Fibroblast of skin of right quadriceps (primary cell): ENCODE measurements at regions not wholly inside any gene's neighbourhood (a gene's known extent, or its start where the extent isn't known, plus 50 kb on each side); places are given as distances from the start of the nearest gene placed in this dataset.
"Not testable (repeated sequence)": the region's sequence is repeated elsewhere in the genome, so short reads cannot be mapped to it uniquely, and the experiment has no call there.

ENCODE experiments used
- DNase-seq: peaks from one replicate; pipeline ENCODE4 v3.0.0-alpha.2; 2013

DNA sequence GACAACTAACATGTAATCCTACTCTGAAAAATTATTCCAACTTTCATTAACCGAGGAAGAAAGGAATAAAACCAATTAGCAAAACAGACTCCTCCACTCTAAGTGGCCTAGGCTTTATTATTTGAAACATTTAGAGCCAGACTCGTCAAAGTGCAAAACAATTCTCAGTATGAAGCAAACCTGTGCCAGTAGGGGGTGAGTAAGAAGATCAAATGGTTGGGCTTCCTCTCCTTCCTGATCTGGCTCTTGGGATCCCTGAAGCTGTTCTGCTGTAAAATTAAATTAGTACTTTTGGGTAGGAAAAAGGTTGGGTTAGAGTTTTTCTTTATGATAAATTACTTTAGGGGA lies 177.6 kb upstream of the MAN1A1 start:
- DNase-seq, result no peak

DNA sequence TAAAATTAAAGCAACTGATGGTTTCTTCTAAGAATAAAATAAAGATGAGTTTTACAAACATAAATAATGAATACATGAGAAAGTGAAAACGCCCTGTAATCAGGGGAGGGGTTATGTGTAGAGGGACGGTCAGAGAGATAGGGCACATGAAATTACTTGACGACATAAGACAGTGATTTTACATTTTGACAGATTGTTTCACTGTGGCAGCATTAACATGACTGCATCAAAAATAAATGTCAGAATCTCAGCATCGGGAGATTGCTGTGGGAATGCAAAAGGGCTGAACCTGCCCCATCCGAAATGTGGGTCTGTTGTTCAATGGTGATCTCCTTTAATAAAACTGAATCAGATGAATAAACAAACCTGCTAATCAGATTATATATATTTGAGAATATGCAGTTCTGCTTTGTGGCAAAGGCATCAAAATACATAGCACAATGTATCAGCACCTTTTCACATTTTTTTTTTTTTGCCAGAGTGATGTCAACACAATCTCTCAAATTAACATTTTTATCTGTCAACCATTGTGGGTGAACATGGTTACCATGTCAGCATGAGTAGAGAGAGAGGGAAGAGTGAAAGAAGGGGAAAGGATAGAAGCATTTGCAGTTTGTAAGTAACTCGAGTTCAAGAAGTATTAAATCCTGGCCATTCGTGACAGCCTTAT lies 177.1 kb upstream of the MAN1A1 start:
- no peak for DNase-seq

DNA sequence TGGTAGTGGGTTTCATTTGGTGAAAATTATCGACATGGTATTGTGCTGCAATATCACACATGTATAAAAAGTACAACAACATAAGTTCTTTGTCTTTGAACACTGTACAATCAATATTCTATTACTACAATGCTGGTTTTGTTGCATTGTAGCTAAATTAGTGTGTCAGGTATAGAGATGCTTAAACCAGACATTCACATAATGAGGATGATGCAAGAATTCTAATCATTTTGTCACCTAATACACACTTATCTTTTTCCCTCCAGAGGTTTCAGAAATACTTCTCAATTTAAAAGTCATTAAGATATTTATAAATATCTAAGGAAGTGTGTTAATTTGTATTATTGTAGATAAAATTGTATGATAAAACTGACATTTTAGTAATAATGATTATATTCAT lies 174.8 kb upstream of the MAN1A1 start:
- DNase-seq, result no peak

DNA sequence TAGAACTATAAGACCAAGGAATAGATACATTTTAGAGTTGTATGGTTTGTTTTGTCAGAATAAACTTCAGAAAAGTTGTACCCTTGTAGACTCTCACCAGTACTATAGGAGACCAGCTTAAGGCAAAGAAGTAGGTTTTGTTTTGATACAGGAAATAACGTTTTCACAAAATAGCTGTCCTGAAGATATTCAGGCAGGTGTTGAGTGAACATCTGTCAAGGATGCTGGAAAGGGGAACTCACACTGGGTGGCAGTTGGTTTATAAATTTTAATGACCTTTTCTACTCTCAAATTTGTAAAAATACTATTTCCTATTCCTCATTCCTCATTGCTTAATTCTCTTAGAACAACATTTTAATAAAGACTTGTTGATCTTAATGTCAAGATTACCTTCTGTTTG lies 174.0 kb upstream of the MAN1A1 start:
- no peak for DNase-seq

DNA sequence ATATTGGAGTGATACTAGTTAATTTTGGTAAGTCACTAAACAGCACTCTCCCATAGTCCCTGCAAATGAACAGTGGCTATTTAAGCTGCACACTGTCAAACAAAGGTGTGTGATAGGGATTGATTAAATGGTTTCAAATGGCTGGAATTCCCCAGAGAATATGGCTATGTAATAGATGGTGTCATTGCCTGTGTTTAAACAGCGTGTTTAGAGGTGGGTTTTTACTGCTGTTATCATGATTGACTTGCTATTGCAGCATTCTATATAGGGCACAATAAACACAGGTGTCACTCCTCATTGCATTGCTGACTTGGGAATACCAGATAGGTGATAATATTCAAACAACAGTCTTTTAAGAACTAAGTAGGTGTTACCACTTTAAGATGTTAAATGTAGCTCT lies 171.7 kb upstream of the MAN1A1 start:
- no peak for DNase-seq

DNA sequence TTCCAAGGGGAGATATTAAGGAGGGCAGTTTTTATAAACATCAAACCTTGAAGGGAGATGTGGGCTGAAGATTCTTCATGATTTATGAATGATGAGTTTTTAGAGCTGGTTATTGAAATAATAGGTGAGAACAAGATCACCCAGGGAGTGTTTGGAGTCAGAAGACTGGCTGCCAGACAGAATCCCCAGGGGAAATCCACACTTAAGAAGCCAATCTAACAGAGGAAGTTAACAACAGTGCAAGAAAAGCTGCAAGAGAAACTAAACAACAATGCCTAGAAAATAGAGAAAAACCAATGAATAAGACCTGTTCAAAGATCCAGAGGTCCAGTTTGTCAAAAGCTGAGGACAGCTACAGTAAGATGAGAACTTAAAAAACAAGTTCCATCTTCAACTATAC lies 167.9 kb upstream of the MAN1A1 start:
- DNase-seq, result no peak

DNA sequence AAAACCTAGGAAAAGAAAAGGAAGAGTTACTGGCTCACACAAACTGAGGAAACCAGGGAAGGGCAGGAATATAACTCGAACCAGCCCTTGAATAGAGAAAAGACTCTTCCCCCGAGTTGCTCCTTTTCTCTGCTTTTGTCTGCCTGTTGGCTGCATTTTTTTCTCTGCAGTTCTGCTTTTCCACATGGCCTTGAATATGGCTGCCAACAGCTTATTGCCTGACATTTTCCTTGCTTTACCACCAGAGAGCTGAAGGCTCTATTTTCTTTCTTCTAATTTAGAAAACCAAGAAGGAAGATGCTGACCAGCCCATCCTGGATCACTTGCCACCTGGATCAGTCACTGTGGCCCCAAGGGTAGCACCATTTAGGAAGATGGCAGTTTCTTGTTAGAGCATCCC lies 164.8 kb upstream of the MAN1A1 start:
- no peak for DNase-seq

DNA sequence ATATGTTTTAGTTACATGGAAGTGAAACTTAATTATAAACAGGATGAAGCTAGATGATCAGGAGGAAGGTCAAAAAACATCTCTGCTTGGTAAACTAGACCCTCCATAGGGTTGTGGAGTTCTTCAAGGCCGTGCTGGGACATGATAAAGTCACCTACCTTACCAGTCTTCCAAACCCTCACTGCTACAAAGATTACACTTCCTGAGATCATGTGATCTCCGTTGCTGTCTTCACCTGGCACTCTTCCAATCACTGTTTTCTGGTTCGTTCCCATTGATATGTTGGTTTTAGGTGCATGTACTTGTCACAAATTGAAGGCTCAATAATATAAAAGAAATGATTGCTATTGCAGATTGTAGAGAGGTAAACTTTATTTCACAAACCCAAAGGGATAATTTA lies 161.5 kb upstream of the MAN1A1 start:
- no peak for DNase-seq

DNA sequence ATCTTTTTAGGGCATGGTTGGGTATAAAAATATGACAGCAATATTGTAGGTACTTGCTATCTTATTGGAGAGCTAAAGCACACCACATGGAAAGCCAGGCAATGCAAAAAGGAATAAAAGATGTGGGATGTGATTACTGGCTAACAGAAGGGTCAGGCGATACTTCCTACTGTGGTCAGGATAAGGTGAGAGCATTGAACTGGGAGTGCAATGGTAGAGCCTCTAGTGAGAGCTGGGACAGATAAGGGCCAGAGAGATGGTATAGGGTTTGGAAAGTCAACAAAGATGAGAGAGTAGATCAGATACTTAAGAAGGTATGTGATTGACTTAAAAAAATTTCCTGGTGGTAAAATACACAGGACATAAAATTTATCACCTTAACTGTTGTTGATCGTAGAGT lies 160.7 kb upstream of the MAN1A1 start:
- no peak for DNase-seq

DNA sequence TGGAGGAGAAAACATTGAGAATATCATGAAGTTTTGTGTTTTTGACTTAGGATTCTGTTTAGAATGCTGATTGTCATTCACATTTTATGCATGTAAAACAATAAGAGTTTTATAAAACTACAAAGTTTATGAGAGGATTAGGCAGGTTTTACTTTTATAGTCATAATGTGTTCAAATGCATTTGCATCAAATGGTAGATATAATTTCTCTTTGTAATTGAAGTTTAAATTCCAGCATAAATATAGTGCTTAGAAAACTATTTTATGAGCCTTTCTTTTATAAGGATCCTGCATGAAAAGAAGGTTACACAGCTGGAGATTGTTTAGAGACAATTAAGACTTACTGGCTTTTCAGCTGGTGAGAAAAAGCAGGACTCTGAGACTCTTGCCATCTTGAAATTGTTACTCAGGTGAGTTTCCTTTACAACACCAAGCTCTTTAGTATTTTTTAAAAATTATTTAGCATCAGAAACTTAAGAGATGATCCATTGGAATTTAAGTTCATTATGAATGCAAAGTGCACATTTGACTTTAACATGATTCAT lies 157.1 kb upstream of the MAN1A1 start:
- no peak for DNase-seq

DNA sequence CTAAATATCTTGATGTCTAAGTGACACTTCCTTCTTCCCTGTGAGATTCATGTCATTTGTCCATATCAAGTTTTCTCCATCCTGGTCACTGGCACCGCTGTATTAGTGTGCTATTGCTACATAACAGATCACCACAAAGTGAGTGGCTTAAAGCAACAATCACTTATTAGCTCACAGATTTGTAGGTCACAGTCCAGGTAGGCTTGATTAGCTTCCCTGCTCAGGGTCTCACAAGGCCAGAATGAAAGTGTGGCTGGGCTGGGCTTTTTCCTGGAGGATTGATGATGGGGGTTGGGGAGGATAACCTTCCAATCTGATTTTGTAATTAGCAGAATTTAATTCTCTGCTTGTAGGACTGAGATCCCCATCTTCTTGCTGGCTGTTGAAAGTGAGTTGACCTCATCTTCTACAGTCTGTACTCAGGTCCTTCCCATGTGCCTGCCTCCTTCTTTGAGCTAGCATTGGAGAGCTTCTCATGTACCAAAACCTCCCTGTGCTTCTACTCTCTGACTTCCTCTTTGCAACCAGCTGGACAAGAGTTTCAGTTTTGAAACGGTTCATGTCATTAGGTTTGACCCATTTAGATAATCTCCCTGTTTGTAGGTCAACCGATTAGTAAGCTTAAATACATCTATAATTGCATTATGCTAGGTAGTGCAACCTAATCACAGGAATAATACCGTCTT lies 152.4 kb upstream of the MAN1A1 start:
- no peak for DNase-seq

DNA sequence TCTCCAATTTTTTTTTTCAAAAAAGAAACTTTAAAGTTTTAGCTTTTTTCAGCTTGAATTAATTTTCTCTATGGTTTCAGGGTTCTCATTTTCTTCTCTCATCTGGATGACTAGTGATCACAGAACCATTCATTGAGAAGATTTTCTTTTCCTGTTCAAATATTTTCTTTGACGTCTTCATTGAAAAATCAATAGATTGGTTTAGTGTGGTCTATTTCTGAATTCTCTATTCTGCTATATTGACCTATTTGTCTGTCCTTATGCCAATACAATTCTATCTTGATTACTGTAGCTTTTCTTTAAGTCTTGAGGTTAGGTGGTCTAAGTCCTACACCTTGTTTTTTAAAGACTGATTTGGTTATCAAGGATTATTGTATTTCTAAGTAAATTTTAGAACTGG lies 150.2 kb upstream of the MAN1A1 start:
- DNase-seq, result no peak

DNA sequence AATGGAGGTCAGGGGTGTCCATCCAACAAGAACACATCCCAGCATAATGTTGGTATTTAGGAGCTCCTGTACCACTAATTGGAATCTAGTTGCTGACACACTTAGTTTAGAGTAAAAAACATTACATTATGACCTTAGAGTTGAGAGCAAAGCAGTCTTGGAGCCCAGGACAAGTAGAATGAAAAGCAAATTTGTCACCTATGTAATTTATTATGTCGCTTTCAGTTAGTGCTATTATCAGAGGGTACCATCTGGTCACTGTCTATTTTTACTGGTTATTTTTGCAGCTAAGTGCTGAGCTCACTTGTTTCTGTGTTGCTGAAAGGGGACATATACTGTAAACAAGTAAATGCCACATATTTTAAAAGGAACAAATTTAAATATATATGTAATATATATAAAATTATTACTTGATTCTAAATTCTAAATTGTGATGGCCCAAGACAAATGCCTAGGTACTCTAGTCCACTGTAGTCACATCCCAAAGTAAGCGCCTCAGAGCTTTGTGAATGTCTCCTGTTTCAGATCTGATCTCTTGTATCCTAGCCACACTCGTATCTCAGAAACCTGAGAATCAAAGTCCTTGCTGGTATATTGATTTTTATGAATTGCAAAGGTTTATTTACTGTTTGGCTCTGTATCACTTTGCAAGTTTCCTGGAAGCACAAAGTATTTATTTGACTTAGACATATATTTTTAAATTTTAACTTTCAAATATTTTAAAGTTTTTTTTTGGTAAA lies 148.6 kb upstream of the MAN1A1 start:
- DNase-seq, result no peak

DNA sequence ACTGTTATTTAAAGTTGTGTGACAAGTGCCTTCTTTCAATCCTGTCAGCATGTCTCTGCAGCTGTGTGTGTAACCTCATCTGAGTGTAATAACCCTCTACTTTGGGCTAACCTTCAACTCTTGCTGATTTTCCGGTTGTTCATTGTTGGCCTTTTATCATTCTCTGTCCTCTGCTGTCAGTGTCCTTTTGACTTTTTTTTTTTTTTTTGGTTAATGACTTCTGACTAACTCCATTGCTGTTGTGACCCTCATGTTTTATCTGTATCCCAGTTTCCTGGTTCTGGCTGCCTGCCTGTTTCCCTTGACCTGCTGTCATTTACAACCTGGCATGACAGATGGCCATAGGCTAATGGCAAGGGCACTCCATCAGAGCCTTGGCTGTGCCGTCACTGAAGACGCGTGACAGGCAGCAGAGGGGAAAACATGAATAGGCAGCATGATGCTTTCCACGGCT lies 145.7 kb upstream of the MAN1A1 start:
- no peak for DNase-seq

DNA sequence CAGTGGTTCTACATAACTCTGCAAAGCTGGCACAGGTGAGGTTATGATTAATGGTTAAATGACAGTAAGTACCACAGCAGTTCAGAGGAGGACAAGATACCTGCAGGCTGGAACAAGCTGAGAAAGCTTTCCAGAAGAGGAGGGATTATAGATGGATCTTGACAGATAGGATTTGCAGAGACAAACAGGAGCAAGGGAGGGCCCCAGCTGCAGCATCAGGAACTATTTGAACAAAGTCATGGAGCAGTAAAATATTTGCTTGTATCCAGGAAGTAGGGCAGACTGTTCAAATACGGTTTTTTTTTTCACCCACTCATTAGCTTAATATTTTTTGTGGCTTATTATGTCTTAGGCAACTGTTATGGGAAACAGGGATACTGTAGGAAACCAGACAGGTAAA lies 144.4 kb upstream of the MAN1A1 start:
- DNase-seq, result no peak

DNA sequence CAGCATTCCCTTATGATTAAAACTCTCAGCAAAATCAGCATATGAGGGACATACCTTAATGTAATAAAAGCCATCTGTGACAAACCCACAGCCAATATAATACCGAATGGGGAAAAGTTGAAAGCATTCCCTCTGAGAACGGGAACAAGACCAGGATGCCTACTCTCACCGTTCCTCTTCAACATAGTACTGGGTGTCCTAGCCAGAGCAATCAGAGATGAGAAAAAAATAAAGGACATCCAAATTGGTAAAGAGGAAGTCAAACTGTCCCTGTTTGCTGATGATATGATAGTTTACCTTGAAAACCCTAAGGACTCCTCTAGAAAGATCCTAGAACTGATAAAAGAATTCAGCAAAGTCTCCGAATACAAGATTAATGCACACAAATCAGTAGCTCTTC lies 141.6 kb upstream of the MAN1A1 start:
- not testable (repeated sequence) for DNase-seq

DNA sequence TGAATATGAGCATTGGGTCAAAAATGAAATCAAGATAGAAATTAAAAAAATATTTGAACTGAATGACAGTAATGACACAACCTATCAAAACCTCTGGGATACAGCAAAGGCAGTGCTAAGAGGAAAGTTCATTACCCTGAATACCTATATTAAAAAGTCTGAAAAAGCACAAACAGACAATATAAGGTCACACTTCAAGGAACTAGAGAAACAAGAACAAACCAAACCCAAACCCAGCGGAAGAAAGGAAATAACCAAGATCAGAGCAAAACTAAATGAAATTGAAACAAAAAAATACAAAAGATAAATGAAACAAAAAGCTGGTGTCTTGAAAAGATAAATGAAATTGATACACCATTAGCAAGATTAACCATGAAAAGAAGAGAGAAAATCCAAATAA lies 140.5 kb upstream of the MAN1A1 start:
- DNase-seq, result not testable (repeated sequence)

DNA sequence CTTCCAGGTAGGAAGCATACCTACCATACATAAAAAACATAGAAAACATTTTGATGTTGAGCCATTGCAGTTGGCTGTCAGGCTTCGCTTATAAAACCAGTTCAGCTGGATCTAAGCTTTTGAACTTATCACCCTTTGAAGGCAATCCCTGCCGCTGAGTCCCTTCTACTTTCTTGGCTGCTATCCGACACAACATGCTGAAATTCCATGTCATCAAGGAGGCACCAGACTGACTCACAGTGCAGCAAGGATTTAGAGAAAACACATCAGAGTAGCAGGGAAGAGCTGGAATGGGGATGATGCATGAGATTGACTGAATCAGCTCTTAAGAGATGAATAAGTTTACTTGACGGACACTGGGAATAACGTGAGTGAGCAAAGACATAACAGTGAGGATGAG lies 135.0 kb upstream of the MAN1A1 start:
- DNase-seq, result peak; percentile 96

DNA sequence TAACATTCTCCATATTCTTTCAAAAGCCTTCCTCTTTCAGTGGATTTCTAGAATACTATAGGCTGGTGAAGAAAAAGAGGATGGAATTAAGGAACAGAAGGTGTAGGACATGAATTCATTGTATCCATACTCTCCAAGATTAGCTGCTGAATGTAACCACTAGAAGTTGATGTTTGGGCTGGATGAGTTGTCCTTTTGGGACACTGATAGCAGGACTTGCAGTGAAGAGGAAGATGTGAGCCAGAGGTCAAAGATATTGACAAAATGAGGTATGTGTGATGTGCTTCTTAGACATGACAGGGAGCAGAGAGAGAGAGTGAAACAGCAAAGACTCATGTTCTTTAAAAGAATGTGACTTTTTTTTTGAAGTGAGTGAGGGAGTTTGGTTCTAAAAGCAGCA lies 134.3 kb upstream of the MAN1A1 start:
- DNase-seq, result no peak

DNA sequence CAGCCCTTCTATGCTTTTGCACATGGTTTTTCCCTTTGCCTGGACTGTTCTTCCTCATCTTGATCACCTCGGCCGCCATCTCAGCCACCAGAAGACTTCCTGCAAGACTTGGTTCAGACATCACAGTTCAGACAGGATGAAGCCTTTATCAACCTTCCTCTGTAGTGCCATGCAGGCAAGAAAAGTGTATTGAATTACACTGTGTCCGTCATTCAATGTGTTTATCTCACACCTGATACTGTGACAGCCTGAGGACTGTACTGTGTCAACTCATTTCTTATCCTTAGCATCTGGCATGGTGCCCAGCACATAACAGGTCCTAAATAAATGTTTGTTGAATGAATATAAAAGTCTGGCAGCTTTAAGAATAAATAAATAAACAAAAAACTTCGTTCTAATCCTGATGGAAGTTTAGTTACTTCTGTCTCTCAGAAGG lies 133.3 kb upstream of the MAN1A1 start:
- DNase-seq, result no peak

DNA sequence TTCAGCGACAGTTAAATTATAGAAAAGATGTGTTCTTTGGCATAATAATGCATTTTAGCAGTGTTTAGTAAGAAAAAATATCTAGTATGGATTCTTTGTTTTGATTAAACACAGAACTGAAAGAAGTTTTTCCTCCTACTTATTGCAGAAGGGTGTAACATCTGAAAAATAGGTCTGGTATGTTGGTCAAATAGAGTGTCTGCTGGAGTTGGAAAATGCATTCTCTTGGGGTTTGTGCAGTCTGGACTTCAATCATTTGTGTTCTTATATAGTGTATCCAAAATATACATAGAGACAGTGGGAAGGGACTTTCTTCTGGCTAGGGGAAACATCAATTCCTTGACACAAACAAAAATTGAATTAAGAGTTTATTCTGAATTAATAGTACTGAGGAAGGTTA lies 132.4 kb upstream of the MAN1A1 start:
- DNase-seq, result peak; percentile 38

DNA sequence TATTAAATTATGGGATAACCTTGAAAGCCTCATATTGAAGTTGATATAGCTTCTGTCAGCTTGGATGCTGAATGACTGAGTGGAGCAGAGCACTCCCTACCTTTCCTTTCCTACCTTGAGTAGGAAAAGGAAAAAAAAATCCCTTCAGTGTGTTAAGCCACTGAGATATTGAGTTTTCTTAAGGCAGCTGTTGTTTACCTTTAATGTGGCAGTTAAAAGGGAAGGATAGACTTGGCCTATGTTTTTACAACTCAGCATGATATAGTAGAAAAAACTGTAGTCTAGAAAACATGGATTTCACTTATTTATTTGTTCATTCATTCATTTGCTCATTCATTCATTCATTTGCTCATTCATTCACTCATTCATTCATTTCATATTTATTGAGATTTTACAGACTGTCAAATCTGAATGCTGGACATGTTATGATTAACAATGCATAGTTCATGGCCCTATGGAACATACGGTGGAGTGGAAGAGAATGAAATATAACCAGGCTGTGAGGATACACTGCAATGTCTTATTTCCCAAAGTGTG lies 131.5 kb upstream of the MAN1A1 start:
- DNase-seq, result no peak

DNA sequence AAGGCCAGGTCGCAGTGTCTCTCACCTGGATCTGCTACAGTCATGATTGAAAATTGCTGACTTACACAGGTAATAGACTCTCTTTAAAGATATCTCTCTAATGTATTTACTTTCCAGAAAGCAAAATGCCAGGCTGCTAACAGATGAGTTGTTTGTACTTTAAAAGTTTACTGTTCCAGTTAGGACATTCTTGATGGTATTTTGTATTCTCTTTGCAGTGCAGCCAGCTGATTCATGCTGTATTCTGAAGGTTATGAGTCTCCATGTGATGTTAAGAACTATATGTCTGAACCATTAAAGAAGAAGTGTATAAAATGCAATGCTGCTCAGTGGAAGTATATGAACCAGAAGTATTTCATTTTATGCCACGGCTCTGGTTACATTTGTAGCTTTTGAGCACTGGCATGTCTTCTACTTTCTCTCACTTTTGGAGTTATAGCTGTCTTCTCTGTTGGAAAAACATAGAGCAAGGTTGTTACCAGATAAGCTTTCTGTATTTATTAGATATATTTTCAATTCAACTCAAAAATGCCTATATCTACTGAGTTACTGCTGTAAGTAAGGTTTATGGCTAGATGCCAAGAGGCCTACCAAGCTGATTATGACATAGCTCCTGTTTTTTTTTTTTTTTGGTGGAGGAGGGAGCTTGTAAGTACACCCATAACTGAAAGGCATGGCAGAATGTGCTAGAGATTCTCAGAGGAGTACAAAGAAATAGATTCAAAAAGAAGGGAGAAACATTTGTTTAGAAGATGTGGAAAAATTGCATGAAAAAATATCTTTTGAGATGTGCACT lies 130.5 kb upstream of the MAN1A1 start:
- DNase-seq, result peak; percentile 48
